Ovary (tissue), 7 donors: ENCODE measurements at regions not wholly inside any gene's neighbourhood (a gene's known extent, or its start where the extent isn't known, plus 50 kb on each side); places are given as distances from the start of the nearest gene placed in this dataset.

ENCODE experiments used
- DNase-seq, 5 donors: peaks; one replicate each; pipeline ENCODE4 v3.0.0-alpha.2; 2019 to 2020
- H3K27ac ChIP-seq, 2 donors: fragments of 200-600 bp; one replicate each; pipeline versions ENCODE4 v1.5.1 to v1.8.0; 2019 to 2022
- H3K27me3 ChIP-seq: fragments of 200-600 bp; one replicate; pipeline ENCODE4 v1.8.0; 2022
- H3K36me3 ChIP-seq: fragments of 200-600 bp; sonication (generic); one replicate; pipeline ENCODE4 v1.5.1; 2019
- H3K4me1 ChIP-seq: one replicate; pipeline ENCODE4 v1.8.1; 2013; ENCODE audit warnings: mild to moderate bottlenecking, moderate library complexity; ENCODE audit not compliant: insufficient read depth
- H3K4me3 ChIP-seq: fragments of 200-600 bp; sonication (generic); one replicate; pipeline ENCODE4 v1.5.1; 2017
- H3K9me3 ChIP-seq, 2 donors: fragments of 200-600 bp in 1 of 2; sonication (generic) in 1 of 2; one replicate each; pipeline versions ENCODE4 v1.5.1 to v1.8.1; 2013 to 2019; ENCODE audit warnings: mild to moderate bottlenecking in 1 of 2, moderate library complexity in 1 of 2
- EP300 ChIP-seq: sonication (generic); formaldehyde crosslinking; IDR thresholded peaks from one replicate; pipeline ENCODE4 v1.6.1; 2017; ENCODE audit warnings: antibody characterized with exemption
- POLR2A ChIP-seq: fragments of 450-650 bp; IDR thresholded peaks from one replicate; pipeline ENCODE4 v1.6.1; 2017; ENCODE audit warnings: antibody characterized with exemption, mild to moderate bottlenecking, moderate library complexity
- WGBS, 3 donors: extraction: QIAGEN DNeasy Blood & Tissue Kit in 1 of 3; methylation state at CpG; one replicate each; pipeline versions ENCODE4 v1.1.5 to v1.1.7; 2013 to 2017; 5-methylcytosine and 5-hydroxymethylcytosine counted together
- intact Hi-C, 4 donors: fragments of 100-400 bp; cut with DNase I; formaldehyde crosslinking; loops; one replicate each; pipeline versions ENCODE4 v1.11.0 to v1.15.1; 2022 to 2023
- TF ChIP-seq, protein P1 (sequence below), 3 donors: fragments of 450-650 bp in 2 of 3; fragments of 200-600 bp in 1 of 3; IDR thresholded peaks; one replicate each; pipeline versions ENCODE4 v1.5.1 to v1.8.0; 2016 to 2022; ENCODE audit warnings: antibody characterized with exemption in 3 of 3, mild to moderate bottlenecking in 1 of 3
- donor health status: DM: no; HTN: no; CAD: no; lungs with moderate emphysema.
- donor health status: DM: no; HTN: no; CAD: no.
- donor health status: Bipolar disorder and iron deficiency.
- donor health status: DM: no; HTN: no; CAD: no.
- donor health status: DM: yes; HTN: yes; CAD: no.

DNA sequence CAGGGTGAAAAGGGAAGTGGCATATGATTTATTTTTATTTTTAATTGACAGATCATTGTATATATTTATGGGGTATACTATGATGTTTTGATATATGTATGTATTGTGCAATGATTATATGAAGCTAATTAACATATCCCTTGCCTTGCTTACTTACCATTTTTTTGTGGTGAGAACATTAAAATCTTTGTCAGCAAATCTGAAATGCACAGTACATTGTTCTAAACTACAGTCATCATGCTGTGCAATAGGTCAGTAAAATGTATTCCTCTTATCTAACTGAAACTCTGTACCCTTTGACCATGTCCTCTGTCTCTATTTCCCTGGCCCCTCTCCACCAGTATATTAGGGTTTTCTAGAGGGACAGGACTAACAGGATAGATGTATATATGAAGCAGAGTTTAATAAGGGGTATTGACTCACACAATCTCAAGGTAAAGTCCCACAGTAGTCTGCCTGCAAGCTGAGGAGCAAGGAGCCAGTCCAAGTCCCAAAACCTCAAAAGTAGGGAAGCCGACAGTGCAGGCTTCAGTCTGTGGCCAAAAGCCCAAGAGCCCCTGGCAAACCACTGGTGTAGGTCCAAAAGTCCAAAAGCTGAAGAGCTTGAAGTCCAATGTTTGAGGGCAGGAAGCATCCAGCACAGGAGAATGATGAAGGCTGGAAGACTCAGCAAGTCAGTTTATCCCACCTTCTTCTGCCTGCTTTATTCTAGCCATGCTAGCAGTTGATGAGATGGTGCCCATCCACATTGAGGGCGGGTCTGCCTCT lies 122.2 kb upstream of the FBXL7 start:
- Histone ChIP-seq H3K4me1 (no peaks in the 10 kb centered on the region), H3K9me3 (no peaks in the 10 kb centered on the region), H3K27ac (no peak overlapping the region), H3K4me3 (no peak overlapping the region), H3K36me3 (no peaks in the 10 kb centered on the region), H3K27me3 (no peaks in the 10 kb centered on the region)
- intact Hi-C loops, result no loop called here
- no peak for DNase-seq
- WGBS, 3 donors, result 93 to 97% (median 97%) methylated on average over 2 of the region's 2 CpGs
- TF ChIP-seq, protein P1, sequence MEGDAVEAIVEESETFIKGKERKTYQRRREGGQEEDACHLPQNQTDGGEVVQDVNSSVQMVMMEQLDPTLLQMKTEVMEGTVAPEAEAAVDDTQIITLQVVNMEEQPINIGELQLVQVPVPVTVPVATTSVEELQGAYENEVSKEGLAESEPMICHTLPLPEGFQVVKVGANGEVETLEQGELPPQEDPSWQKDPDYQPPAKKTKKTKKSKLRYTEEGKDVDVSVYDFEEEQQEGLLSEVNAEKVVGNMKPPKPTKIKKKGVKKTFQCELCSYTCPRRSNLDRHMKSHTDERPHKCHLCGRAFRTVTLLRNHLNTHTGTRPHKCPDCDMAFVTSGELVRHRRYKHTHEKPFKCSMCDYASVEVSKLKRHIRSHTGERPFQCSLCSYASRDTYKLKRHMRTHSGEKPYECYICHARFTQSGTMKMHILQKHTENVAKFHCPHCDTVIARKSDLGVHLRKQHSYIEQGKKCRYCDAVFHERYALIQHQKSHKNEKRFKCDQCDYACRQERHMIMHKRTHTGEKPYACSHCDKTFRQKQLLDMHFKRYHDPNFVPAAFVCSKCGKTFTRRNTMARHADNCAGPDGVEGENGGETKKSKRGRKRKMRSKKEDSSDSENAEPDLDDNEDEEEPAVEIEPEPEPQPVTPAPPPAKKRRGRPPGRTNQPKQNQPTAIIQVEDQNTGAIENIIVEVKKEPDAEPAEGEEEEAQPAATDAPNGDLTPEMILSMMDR (IDR thresholded peaks at IDR 0.05), result no peak
- no peak for TF ChIP-seq POLR2A

DNA sequence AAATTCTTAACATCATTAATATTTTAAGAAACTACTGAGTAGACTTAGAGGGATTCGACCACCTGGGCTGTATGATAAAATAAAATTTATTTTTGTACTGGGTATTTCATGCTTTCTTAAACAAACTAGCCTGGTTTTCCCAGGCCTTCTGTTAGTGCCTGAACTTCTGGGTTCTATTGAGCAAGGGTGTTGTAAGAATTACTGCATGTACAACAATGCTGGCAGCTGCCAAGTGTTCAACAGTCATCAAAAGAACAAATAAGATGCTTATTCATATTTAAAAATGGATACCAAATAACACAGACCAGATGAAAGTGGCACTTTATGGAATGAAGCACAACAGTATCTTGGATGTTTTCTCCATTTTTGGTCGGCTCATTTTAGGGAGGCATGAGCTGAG lies 123.2 kb upstream of the FBXL7 start:
- intact Hi-C loops, result no loop called here
- no peaks in the 10 kb centered on the region for H3K36me3 ChIP-seq
- no peak for DNase-seq
- TF ChIP-seq POLR2A, result no peak
- TF ChIP-seq, protein P1 (IDR thresholded peaks at IDR 0.05), result no peak
- TF ChIP-seq EP300, result no peak
- H3K27me3 ChIP-seq, result no peaks in the 10 kb centered on the region
- no peak overlapping the region for H3K27ac ChIP-seq
- no peak overlapping the region for H3K4me3 ChIP-seq
- WGBS, 3 donors, result 53 to 65% (median 54%) methylated on average over 2 of the region's 2 CpGs
- no peaks in the 10 kb centered on the region for H3K9me3 ChIP-seq
- H3K4me1 ChIP-seq, result no peaks in the 10 kb centered on the region

DNA sequence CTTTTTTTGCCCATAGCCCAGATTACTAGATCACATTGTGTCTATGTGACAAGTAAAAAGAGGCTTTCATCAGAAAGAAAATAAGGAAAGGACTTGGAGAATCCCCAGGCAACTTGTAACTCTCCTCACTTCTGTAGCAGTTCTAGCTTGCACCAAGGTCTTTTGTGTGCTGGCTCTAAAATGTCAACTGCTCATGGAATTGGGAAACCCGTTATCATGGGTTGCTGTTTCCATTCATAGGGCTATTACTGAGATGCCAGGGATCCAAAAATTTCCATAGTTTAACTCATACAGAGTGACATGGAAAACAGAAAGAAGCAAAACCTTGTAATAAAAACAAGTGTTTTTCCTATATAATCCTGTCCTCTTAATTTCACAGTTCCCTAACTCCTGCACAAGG lies 123.9 kb upstream of the FBXL7 start:
- Histone ChIP-seq H3K9me3 (no peaks in the 10 kb centered on the region), H3K4me1 (no peaks in the 10 kb centered on the region), H3K27ac (no peak overlapping the region), H3K36me3 (no peaks in the 10 kb centered on the region), H3K4me3 (no peak overlapping the region), H3K27me3 (no peaks in the 10 kb centered on the region)
- 71 to 74% (median 73%) methylated on average over 1 of the region's 1 CpG for WGBS, 3 donors
- TF ChIP-seq, protein P1 (IDR thresholded peaks at IDR 0.05), result no peak
- TF ChIP-seq EP300 (no peak), POLR2A (no peak)
- intact Hi-C loops, result no loop called here
- no peak for DNase-seq

DNA sequence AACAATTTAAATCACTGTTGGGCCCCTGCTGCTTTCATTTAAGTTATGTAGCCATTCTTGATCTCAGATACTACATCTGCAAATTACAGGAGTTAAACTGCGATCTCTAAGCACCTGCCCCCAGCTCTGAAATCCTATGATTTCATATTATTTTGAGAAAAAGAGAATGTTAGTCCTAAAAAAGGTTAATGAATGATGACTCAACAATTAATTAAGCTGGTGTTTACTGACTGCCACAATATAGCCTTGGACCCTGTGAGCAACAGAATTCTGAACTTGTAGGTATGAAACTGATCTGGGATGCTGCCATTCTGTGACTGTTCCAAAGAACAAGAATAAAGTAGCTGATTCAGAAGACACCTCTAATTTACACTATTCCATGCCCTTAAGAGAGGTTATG lies 124.4 kb upstream of the FBXL7 start:
- DNase-seq, result no peak
- Histone ChIP-seq H3K27ac (no peak overlapping the region), H3K4me3 (no peak overlapping the region), H3K36me3 (no peaks in the 10 kb centered on the region), H3K27me3 (no peaks in the 10 kb centered on the region), H3K9me3 (no peaks in the 10 kb centered on the region), H3K4me1 (no peaks in the 10 kb centered on the region)
- intact Hi-C loops, result no loop called here
- TF ChIP-seq, protein P1 (IDR thresholded peaks at IDR 0.05), result no peak
- TF ChIP-seq EP300 (no peak), POLR2A (no peak)
- 87 to 95% (median 91%) methylated on average over 1 of the region's 1 CpG for WGBS, 3 donors
